GM12878 (cell line): ENCODE measurements at regions not wholly inside any gene's neighbourhood (a gene's known extent, or its start where the extent isn't known, plus 50 kb on each side); places are given as distances from the start of the nearest gene placed in this dataset.

Experiments used
- ATAC-seq: fragments of 200-7000 bp; cut with Tn5 transposase; 3 replicates; pipeline ENCODE4 v1.9.1; 2020; ENCODE audit warnings: mild to moderate bottlenecking, moderate library complexity
- BruUV-seq: library from RNA; stranded (reverse); fragments of 400-500 nt; replicated peaks from 2 replicates; lab custom pipeline; 2021; lab: Mats Ljungman, UMichigan
- CTCF ChIA-PET: fragments of 300-600 bp; sonication (Branson Sonifier 250); formaldehyde crosslinking; extraction: SDS; loops from one replicate; lab custom pipeline; 2021; ENCODE audit warnings: inconsistent platforms; lab: Yijun Ruan, JAX
- POLR2A ChIA-PET: fragments of 350-600 bp; formaldehyde crosslinking; extraction: SDS; loops from one replicate; lab custom pipeline; 2021; ENCODE audit warnings: inconsistent platforms; lab: Charles Lee
- RAD21 ChIA-PET: fragments of 300-600 bp; sonication (Branson Sonifier 250); formaldehyde crosslinking; loops from one replicate; lab custom pipeline; 2023; ENCODE audit warnings: antibody characterized with exemption; ENCODE audit not compliant: unreplicated experiment; lab: Charles Lee
- SMC1A ChIA-PET: fragments of 300-600 bp; sonication (Branson Sonifier 250); formaldehyde crosslinking; loops from one replicate; lab custom pipeline; 2023; ENCODE audit not compliant: unreplicated experiment, uncharacterized antibody; lab: Charles Lee
- DNase-seq: peaks from one replicate; pipeline ENCODE4 v3.0.0-alpha.2; 2011; ENCODE audit warnings: low read depth, low spot score
- FAIRE-seq: peaks from 3 replicates; lab custom pipeline; 2011; peaks lifted over from hg19 to GRCh38; lab: Jason Lieb, UNC
- H2AFZ ChIP-seq: 2 replicates; pipeline ENCODE4 v1.6.0; 2011; ENCODE audit warnings: low read depth, low read length, control low read depth; ENCODE audit not compliant: control insufficient read depth
- H3K27ac ChIP-seq: 2 replicates; pipeline ENCODE4 v1.5.1; 2011; ENCODE audit warnings: control low read depth; ENCODE audit not compliant: control insufficient read depth, insufficient read depth
- H3K27me3 ChIP-seq, 2 experiments: replicated peaks in 1 of 2; 2 replicates each; pipeline versions ENCODE4 v1.6.0 to v1.6.1; 2011; ENCODE audit warnings: low read length in 1 of 2; ENCODE audit not compliant: control insufficient read depth in 2 of 2, insufficient read depth in 2 of 2
- H3K36me3 ChIP-seq, 2 experiments: 2 replicates each; pipeline ENCODE4 v1.5.1; 2011; ENCODE audit warnings: low read length in 1 of 2; ENCODE audit not compliant: control insufficient read depth in 2 of 2, insufficient read depth in 2 of 2
- H3K4me1 ChIP-seq: 2 replicates; pipeline ENCODE4 v1.6.1; 2011; ENCODE audit warnings: mild to moderate bottlenecking, low read length, moderate library complexity, mixed read lengths; ENCODE audit not compliant: control insufficient read depth, insufficient read depth
- H3K4me2 ChIP-seq: 2 replicates; pipeline ENCODE4 v1.6.0; 2011; ENCODE audit warnings: control low read depth; ENCODE audit not compliant: control insufficient read depth, insufficient read depth
- H3K4me3 ChIP-seq: fragments of 200-600 bp; sonication (generic); 2 replicates; pipeline ENCODE4 v1.5.1; 2016
- H3K79me2 ChIP-seq: 2 replicates; pipeline ENCODE4 v1.6.0; 2011; ENCODE audit warnings: low read length; ENCODE audit not compliant: control insufficient read depth, insufficient read depth
- H3K9ac ChIP-seq: 2 replicates; pipeline ENCODE4 v1.8.0; 2011; ENCODE audit warnings: low read length, control low read depth, mixed read lengths; ENCODE audit not compliant: control insufficient read depth, insufficient read depth
- H3K9me3 ChIP-seq: replicated peaks from 3 replicates; pipeline ENCODE4 v1.5.1; 2011; ENCODE audit warnings: mild to moderate bottlenecking, low read length; ENCODE audit not compliant: control insufficient read depth, insufficient read depth
- H4K20me1 ChIP-seq: 2 replicates; pipeline ENCODE4 v1.6.0; 2011; ENCODE audit not compliant: control insufficient read depth, insufficient read depth
- CHD4 ChIP-seq: fragments of 200-600 bp; sonication (generic); IDR thresholded peaks from 2 replicates; pipeline ENCODE4 v1.6.1; 2016; ENCODE audit warnings: mild to moderate bottlenecking
- ETV6 ChIP-seq, 2 experiments: fragments of 450-650 bp in 1 of 2; IDR thresholded peaks in 1 of 2; conservative IDR thresholded peaks in 1 of 2; 2 replicates each; pipeline ENCODE4 v1.6.1; 2014; ENCODE audit warnings: antibody characterized with exemption in 1 of 2, borderline replicate concordance in 1 of 2, low read depth in 1 of 2, mild to moderate bottlenecking in 1 of 2, moderate library complexity in 1 of 2
- HDAC6 ChIP-seq: fragments of 200-600 bp; sonication (generic); IDR thresholded peaks from one replicate; pipeline ENCODE4 v1.8.0; 2017; ENCODE audit warnings: antibody characterized with exemption; ENCODE audit not compliant: unreplicated experiment
- MEF2B ChIP-seq: fragments of 450-650 bp; IDR thresholded peaks from 2 replicates; pipeline ENCODE4 v1.6.1; 2018; ENCODE audit warnings: mild to moderate bottlenecking, moderate library complexity; ENCODE audit not compliant: partially characterized antibody, poor library complexity, severe bottlenecking
- POLR2AphosphoS2 ChIP-seq: IDR thresholded peaks from 2 replicates; pipeline ENCODE4 v1.6.1; 2011; ENCODE audit warnings: low read depth, mild to moderate bottlenecking, low read length, improper control_type of control experiment, moderate library complexity
- SMARCA5 ChIP-seq: fragments of 450-650 bp; IDR thresholded peaks from 2 replicates; pipeline ENCODE4 v1.6.1; 2017; ENCODE audit warnings: mild to moderate bottlenecking
- SPI1 ChIP-seq: IDR thresholded peaks from 2 replicates; pipeline ENCODE4 v1.6.1; 2011; ENCODE audit warnings: low read depth, mild to moderate bottlenecking, low read length, moderate library complexity, borderline replicate concordance; ENCODE audit not compliant: insufficient read depth
- TCF3 ChIP-seq: IDR thresholded peaks from 2 replicates; pipeline ENCODE4 v1.6.1; 2012; ENCODE audit warnings: low read depth, mild to moderate bottlenecking, low read length, borderline replicate concordance; ENCODE audit not compliant: insufficient read depth
- WRNIP1 ChIP-seq: IDR thresholded peaks from 2 replicates; pipeline ENCODE4 v1.6.1; 2011; ENCODE audit warnings: low read depth, low read length, improper control_type of control experiment, borderline replicate concordance
- WGBS: methylation state at CpG from one replicate; pipeline ENCODE4 v1.1.6; 2016; ENCODE audit warnings: low lambda C conversion rate; ENCODE audit not compliant: insufficient replicate concordance, insufficient coverage; ENCODE audit errors: missing lambda C conversion rate; 5-methylcytosine and 5-hydroxymethylcytosine counted together
- in situ Hi-C: fragments of 300-500 bp; cut with MboI; formaldehyde crosslinking; loops from 9 replicates; pipeline ENCODE4 v1.14.3; 2018; ENCODE audit warnings: mixed read lengths
- intact Hi-C: fragments of 100-400 bp; cut with micrococcal nuclease; formaldehyde crosslinking; loops from one replicate; pipeline ENCODE4 v1.14.2; 2022; ENCODE audit not compliant: unreplicated experiment
- TF ChIP-seq, protein P1 (sequence below): IDR thresholded peaks from 2 replicates; pipeline ENCODE4 v1.6.1; 2012; ENCODE audit warnings: mild to moderate bottlenecking, low read depth, low read length

DNA sequence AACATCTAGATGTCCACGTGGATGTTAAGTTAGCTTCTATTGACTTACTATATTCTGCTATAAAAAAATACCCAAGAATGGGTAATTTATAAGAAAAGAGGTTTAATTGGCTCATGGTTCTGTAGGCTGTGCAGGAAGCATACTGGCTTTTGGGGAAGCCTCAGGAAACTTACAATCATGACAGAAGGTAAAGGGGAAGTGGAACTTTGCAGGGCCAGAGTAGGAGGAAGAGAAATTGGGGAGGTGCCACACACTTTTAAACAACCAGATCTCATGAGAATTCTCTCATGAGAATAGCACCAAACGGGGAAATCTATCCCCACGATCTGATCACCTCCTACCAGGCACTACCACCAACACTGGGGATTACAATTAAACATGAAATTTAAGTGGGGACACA, 689.3 kb downstream of the METTL15 start:
- peak; percentile 41 for TF ChIP-seq MEF2B
- no peak for TF ChIP-seq ETV6 (conservative IDR thresholded peaks at IDR 0.05 in 1 of 2, IDR thresholded peaks at IDR 0.05 in 1 of 2; ENCODE audit: borderline replicate concordance in 1 of 2, low read depth in 1 of 2)
- peak; percentile 68; the same call in 1 of the 2 replicates for TF ChIP-seq SPI1
- TF ChIP-seq HDAC6: no peak
- TF ChIP-seq, all 136 proteins: peak for 2
- SMC1A ChIA-PET: no interaction called here
- DNase-seq (no peak), FAIRE-seq (no peak), ATAC-seq (peak; percentile 47)
- no peaks in the 10 kb centered on the region for H3K9me3 ChIP-seq
- BruUV-seq: no TSS peak
- CTCF ChIA-PET: no interaction called here
- intact Hi-C loops: no loop called here
- POLR2A ChIA-PET: no interaction called here
- no peak overlapping the region for H3K4me2 ChIP-seq
- 0% methylated on average over 3 of the region's 3 CpGs for WGBS
- H3K27ac ChIP-seq: no peak overlapping the region
- H4K20me1 ChIP-seq: no peaks in the 10 kb centered on the region
- RAD21 ChIA-PET: no interaction called here
- H3K36me3 ChIP-seq: no peaks in the 10 kb centered on the region
- H3K79me2 ChIP-seq: no peaks in the 10 kb centered on the region
- H3K9ac ChIP-seq: no peak overlapping the region
- no peak overlapping the region for H3K4me3 ChIP-seq
- H2AFZ ChIP-seq: no peak overlapping the region
- in situ Hi-C loops: no loop called here
- no peaks in the 10 kb centered on the region for H3K27me3 ChIP-seq
- H3K4me1 ChIP-seq: no peaks in the 10 kb centered on the region

DNA sequence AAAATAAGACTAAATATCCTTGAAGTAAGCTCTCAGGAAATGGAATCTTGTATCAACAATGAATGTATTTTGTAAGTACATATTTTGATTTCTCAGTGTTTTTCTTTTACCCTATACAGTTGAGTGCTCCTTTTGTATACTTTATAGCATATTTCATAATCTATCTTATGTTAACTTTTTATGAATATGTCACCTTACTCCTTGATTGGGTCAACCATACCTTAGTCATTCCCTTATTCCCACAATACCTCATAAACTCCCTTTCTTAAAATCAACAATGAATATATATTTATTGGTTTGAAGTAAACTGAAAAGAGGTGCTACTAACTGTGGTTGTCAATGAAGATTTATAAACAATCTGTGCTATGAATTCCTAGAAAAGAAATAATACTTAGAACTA, 686.2 kb downstream of the METTL15 start:
- ATAC-seq: no peak
- in situ Hi-C loops (no loop called here), intact Hi-C loops (no loop called here)
- no peak for DNase-seq
- Histone ChIP-seq H3K27me3 (no peaks in the 10 kb centered on the region), H3K9me3 (no peaks in the 10 kb centered on the region), H3K27ac (no peak overlapping the region), H2AFZ (no peak overlapping the region), H4K20me1 (no peaks in the 10 kb centered on the region), H3K79me2 (no peaks in the 10 kb centered on the region), H3K4me3 (no peak overlapping the region), H3K36me3 (no peaks in the 10 kb centered on the region), H3K4me1 (no peaks in the 10 kb centered on the region), H3K9ac (no peak overlapping the region), H3K4me2 (no peak overlapping the region)
- no peak for FAIRE-seq
- BruUV-seq: no TSS peak
- ChIA-PET RAD21 (no interaction called here), POLR2A (no interaction called here), SMC1A (no interaction called here), CTCF (no interaction called here)
- no peak for TF ChIP-seq TCF3
- TF ChIP-seq HDAC6: no peak
- no peak for TF ChIP-seq WRNIP1
- TF ChIP-seq POLR2AphosphoS2: no peak
- TF ChIP-seq, protein P1, sequence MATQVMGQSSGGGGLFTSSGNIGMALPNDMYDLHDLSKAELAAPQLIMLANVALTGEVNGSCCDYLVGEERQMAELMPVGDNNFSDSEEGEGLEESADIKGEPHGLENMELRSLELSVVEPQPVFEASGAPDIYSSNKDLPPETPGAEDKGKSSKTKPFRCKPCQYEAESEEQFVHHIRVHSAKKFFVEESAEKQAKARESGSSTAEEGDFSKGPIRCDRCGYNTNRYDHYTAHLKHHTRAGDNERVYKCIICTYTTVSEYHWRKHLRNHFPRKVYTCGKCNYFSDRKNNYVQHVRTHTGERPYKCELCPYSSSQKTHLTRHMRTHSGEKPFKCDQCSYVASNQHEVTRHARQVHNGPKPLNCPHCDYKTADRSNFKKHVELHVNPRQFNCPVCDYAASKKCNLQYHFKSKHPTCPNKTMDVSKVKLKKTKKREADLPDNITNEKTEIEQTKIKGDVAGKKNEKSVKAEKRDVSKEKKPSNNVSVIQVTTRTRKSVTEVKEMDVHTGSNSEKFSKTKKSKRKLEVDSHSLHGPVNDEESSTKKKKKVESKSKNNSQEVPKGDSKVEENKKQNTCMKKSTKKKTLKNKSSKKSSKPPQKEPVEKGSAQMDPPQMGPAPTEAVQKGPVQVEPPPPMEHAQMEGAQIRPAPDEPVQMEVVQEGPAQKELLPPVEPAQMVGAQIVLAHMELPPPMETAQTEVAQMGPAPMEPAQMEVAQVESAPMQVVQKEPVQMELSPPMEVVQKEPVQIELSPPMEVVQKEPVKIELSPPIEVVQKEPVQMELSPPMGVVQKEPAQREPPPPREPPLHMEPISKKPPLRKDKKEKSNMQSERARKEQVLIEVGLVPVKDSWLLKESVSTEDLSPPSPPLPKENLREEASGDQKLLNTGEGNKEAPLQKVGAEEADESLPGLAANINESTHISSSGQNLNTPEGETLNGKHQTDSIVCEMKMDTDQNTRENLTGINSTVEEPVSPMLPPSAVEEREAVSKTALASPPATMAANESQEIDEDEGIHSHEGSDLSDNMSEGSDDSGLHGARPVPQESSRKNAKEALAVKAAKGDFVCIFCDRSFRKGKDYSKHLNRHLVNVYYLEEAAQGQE: no peak
- no peak for TF ChIP-seq CHD4
- TF ChIP-seq SMARCA5: no peak
